ENCODE measurements at regions not wholly inside any gene's neighbourhood (a gene's known extent, or its start where the extent isn't known, plus 50 kb on each side); places are given as distances from the start of the nearest gene placed in this dataset.

- Histone ChIP-seq H3K23ac (ENCODE audit: insufficient read length) (no peak overlapping the region), H3K36me3 (ENCODE audit: control insufficient read depth in 2 of 4, insufficient read depth in 4 of 4, low read length in 3 of 4) (no peaks in the 10 kb centered on the region), H2BK120ac (replicated peaks; ENCODE audit: low read depth, low read length) (no peak overlapping the region), H2BK20ac (ENCODE audit: low read length) (no peak overlapping the region), H3K4me2 (ENCODE audit: insufficient read depth in 1 of 2, low read depth in 2 of 2, low read length in 2 of 2) (no peak overlapping the region), H4K20me1 (replicated peaks in 1 of 2; ENCODE audit: control insufficient read depth in 1 of 2, insufficient read depth in 2 of 2, low read length in 2 of 2) (no peaks in the 10 kb centered on the region), H3K79me2 (ENCODE audit: control insufficient read depth in 1 of 2, insufficient read depth in 2 of 2, low read length in 2 of 2) (no peaks in the 10 kb centered on the region), H2AK5ac (ENCODE audit: low read depth, low read length) (no peak overlapping the region), H4K91ac (replicated peaks; ENCODE audit: insufficient read length, low read length) (no peak overlapping the region), H3K4me3 (ENCODE audit: extremely low read depth in 1 of 4, insufficient read depth in 2 of 4, low read depth in 3 of 4, low read length in 4 of 4) (no peak overlapping the region), H3K18ac (ENCODE audit: extremely low read depth, low read length) (no peak overlapping the region; the same call in 1 of the 2 replicates), H3K9me3 (ENCODE audit: insufficient read depth in 2 of 2, low read depth in 1 of 2, low read length in 1 of 2) (no peaks in the 10 kb centered on the region), H3K27me3 (replicated peaks in 1 of 4; ENCODE audit: control insufficient read depth in 3 of 4, extremely low read depth in 1 of 4, insufficient read depth in 3 of 4, low read length in 3 of 4) (no peaks in the 10 kb centered on the region), H3K9ac (replicated peaks in 1 of 4; ENCODE audit: extremely low read depth in 1 of 4, low read depth in 3 of 4, low read length in 3 of 4) (no peak overlapping the region), H2AFZ (ENCODE audit: low read length) (no peak overlapping the region), H3K4me1 (replicated peaks in 1 of 4; ENCODE audit: control insufficient read depth in 3 of 4, insufficient read depth in 4 of 4, low read length in 3 of 4) (peaks cover 0 to 16% (median 7%) of the 10 kb centered on the region in 4 experiments; a peak in 5 of 7 replicates), H2BK12ac (ENCODE audit: low read depth, low read length) (no peak overlapping the region), H3K79me1 (ENCODE audit: low read depth, low read length) (no peaks in the 10 kb centered on the region), H3K4ac (replicated peaks; ENCODE audit: insufficient read length, low read depth, low read length) (no peak overlapping the region), H4K8ac (ENCODE audit: extremely low read depth, insufficient read depth, low read length) (no peak overlapping the region), H4K5ac (ENCODE audit: insufficient read length, low read depth, low read length) (no peak overlapping the region), H2BK15ac (ENCODE audit: low read length) (no peak overlapping the region), H3K23me2 (ENCODE audit: low read depth, low read length) (no peaks in the 10 kb centered on the region), H2BK5ac (ENCODE audit: low read depth, low read length) (no peak overlapping the region), H3K14ac (ENCODE audit: insufficient read length) (no peak overlapping the region), H3K56ac (replicated peaks; ENCODE audit: insufficient read length, low read depth, low read length) (no peak overlapping the region), H3K27ac (ENCODE audit: low read depth, low read length) (no peak overlapping the region)
- 86% methylated on average over 8 of the region's 8 CpGs; no CpG with 5 or more reads in 1 of the 2 experiments for WGBS, 2 experiments (ENCODE audit: extremely low coverage in 1 of 2, insufficient coverage in 1 of 2, insufficient read length in 1 of 2, insufficient replicate concordance in 2 of 2, low coverage in 1 of 2, low lambda C conversion rate in 2 of 2, missing lambda C conversion rate in 1 of 2)
- DNase-seq (ENCODE audit: low read depth in 1 of 2, low spot score in 2 of 2): no peak
- TF ChIP-seq CTBP2 (IDR thresholded peaks at IDR 0.05; ENCODE audit: borderline replicate concordance, insufficient read depth, insufficient read length, low read length) (no peak), EZH2 (IDR thresholded peaks at IDR 0.05; ENCODE audit: low read depth, low read length, severe bottlenecking) (no peak)
- POLR2A ChIA-PET (ENCODE audit: partially characterized antibody): no interaction called here
- no peak for FAIRE-seq
- CTCF ChIA-PET (ENCODE audit: partially characterized antibody): interaction anchor here (0.9 to 1.8 kb wide), 3 partner anchors 11 to 60 kb away, joined by 3 to 6 read pairs (median 6); no protein-coding TSS in a partner anchor
Observed at GRCh38 chr21:41110161-41110560, 57.8 kb upstream of the BACE2 start.

Data from H1 (cell line).